ENCODE measurements at regions not wholly inside any gene's neighbourhood (a gene's known extent, or its start where the extent isn't known, plus 50 kb on each side); places are given as distances from the start of the nearest gene placed in this dataset.

DNA sequence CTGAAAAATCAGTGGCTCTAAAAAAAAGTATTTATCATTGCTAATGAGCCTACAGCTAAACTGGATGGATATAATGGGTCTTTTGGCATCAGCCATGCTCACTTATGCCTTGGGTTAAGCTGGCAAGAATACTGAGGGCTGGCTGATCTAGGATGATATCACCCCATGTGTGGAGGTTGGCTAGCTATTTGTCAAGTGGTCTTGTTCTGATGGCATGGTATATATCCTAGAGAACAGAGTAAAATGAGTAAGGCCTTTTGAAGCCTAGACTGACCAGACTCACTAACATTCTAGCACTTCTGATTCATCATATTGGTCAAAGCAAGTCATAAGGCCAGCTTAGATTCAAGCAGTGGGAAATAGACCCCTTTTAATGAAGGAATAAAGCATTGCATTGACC lies 383.0 kb downstream of the SLITRK1 start:
- no peaks in the 10 kb centered on the region for H3K27me3 ChIP-seq (ENCODE audit: control insufficient read depth, insufficient read depth, low read length)
- H3K36me3 ChIP-seq (ENCODE audit: control insufficient read depth, insufficient read depth, low read length) = no peaks in the 10 kb centered on the region
- no peak overlapping the region for H3K27ac ChIP-seq (ENCODE audit: low read length)
- no peaks in the 10 kb centered on the region for H3K9me3 ChIP-seq (ENCODE audit: control insufficient read depth, insufficient read depth, low read length)
- no peak for DNase-seq (ENCODE audit: low read depth, low spot score)
- no peaks in the 10 kb centered on the region for H3K4me1 ChIP-seq (ENCODE audit: control insufficient read depth, insufficient read depth, low read length)
- H3K4me3 ChIP-seq (ENCODE audit: low read length) = no peak overlapping the region

DNA sequence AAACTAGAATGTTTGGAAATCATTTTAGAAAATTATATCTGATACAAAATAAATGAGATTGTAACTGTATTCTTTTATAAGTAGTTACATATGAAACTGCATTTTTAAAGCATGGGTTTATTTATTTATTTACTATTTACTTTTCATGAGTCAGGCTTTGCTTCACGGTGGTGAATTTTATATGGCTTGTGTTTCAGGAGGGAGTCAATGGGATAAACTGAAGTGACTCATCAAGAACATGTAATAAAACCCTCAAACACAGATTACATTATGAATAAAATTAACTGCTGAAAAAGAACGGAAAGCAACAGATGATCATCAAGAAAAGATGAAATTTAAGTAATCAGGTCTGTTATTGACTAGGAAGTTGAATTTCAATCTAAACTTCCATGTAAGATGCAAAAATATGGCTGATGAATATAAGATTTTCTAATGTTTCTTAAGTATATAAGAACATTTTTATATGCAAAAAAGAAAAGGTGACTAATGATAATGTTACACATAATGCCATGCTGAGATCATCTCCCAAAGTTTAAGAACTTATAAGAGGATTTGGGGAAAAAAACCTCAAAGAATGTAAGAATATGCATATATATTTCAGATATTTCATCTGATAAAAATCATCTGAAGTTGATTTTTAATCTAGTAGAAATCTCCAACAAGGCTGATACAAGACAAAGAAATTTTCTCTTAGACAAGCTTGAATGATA lies 383.6 kb downstream of the SLITRK1 start:
- no CpG with 5 or more reads among the region's 2 CpGs for WGBS (ENCODE audit: insufficient coverage, insufficient read length)

DNA sequence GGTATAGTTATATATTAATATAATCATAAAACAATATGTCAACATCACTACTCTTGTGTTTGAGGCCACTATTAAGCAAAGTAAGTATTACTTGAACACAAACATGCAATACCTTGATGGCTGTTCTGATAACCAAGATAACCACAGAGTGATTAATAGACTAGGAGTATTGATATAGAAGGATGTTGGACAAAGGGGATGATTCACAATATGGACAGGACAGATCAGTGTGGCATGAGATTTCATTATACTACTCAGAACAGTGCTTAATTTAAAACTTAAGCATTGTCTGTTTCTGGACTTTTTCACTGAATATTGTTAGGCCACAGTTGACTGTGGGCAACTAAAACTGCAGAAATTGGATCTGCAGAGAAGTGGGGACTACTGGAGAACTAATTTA lies 384.2 kb downstream of the SLITRK1 start:
- Histone ChIP-seq H3K36me3 (ENCODE audit: control insufficient read depth, insufficient read depth, low read length) (no peaks in the 10 kb centered on the region), H3K27me3 (ENCODE audit: control insufficient read depth, insufficient read depth, low read length) (no peaks in the 10 kb centered on the region), H3K4me1 (ENCODE audit: control insufficient read depth, insufficient read depth, low read length) (no peaks in the 10 kb centered on the region), H3K4me3 (ENCODE audit: low read length) (no peak overlapping the region), H3K27ac (ENCODE audit: low read length) (no peak overlapping the region), H3K9me3 (ENCODE audit: control insufficient read depth, insufficient read depth, low read length) (no peaks in the 10 kb centered on the region)
- DNase-seq (ENCODE audit: low read depth, low spot score) = no peak

More for the DNA sequence above, 383.6 kb downstream of the SLITRK1 start:
- no peak for DNase-seq (ENCODE audit: low read depth, low spot score)
- Histone ChIP-seq H3K27me3 (ENCODE audit: control insufficient read depth, insufficient read depth, low read length) (no peaks in the 10 kb centered on the region), H3K36me3 (ENCODE audit: control insufficient read depth, insufficient read depth, low read length) (no peaks in the 10 kb centered on the region), H3K4me1 (ENCODE audit: control insufficient read depth, insufficient read depth, low read length) (no peaks in the 10 kb centered on the region), H3K27ac (ENCODE audit: low read length) (no peak overlapping the region), H3K9me3 (ENCODE audit: control insufficient read depth, insufficient read depth, low read length) (no peaks in the 10 kb centered on the region), H3K4me3 (ENCODE audit: low read length) (no peak overlapping the region)

DNA sequence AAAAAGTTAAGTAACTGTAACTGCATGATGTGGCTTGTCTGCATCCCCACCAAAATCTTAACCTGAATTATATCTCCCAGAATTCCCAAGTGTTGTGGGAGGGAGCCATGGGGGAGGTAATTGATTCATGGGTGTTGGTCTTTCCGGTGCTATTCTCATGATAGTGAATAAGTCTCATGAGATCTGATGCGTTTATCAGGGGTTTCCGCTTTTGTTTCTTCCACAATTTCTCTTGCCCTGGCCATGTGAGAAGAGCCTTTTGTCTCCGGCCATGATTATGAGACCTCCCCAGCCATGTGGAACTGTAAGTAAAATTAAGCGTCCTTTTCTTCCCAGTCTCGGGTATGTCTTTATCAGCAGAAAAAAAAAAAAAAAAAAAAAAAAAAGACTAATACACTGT lies 385.8 kb downstream of the SLITRK1 start:
- Histone ChIP-seq H3K27ac (ENCODE audit: low read length) (no peak overlapping the region), H3K4me1 (ENCODE audit: control insufficient read depth, insufficient read depth, low read length) (no peaks in the 10 kb centered on the region), H3K36me3 (ENCODE audit: control insufficient read depth, insufficient read depth, low read length) (no peaks in the 10 kb centered on the region), H3K27me3 (ENCODE audit: control insufficient read depth, insufficient read depth, low read length) (no peaks in the 10 kb centered on the region), H3K4me3 (ENCODE audit: low read length) (no peak overlapping the region), H3K9me3 (ENCODE audit: control insufficient read depth, insufficient read depth, low read length) (no peaks in the 10 kb centered on the region)
- DNase-seq (ENCODE audit: low read depth, low spot score) = no peak
- no CpG with 5 or more reads among the region's 6 CpGs for WGBS (ENCODE audit: insufficient coverage, insufficient read length)

DNA sequence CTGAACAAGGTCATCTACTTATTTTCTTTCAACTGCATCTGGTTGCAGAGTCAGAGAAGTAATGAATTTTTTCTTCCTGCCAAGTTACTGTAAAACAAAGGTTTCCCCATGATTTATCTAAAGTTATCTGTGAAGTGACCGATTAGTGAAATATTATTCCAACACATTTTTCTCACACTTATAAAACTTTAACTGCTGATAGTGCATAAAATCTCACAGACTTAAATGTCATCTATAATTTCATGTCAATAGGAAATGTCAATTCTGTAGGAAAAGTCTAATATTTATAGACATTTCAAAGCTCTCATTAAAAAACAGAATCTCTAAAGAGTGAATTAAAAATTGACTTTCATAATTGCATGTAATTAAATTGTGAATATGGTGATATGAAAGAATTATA lies 397.2 kb downstream of the SLITRK1 start:
- WGBS (ENCODE audit: insufficient coverage, insufficient read length) = no CpG with 5 or more reads among the region's 1 CpG
- Histone ChIP-seq H3K4me3 (ENCODE audit: low read length) (no peak overlapping the region), H3K36me3 (ENCODE audit: control insufficient read depth, insufficient read depth, low read length) (no peaks in the 10 kb centered on the region), H3K27ac (ENCODE audit: low read length) (no peak overlapping the region), H3K27me3 (ENCODE audit: control insufficient read depth, insufficient read depth, low read length) (no peaks in the 10 kb centered on the region), H3K4me1 (ENCODE audit: control insufficient read depth, insufficient read depth, low read length) (no peaks in the 10 kb centered on the region), H3K9me3 (ENCODE audit: control insufficient read depth, insufficient read depth, low read length) (no peaks in the 10 kb centered on the region)
- DNase-seq (ENCODE audit: low read depth, low spot score) = no peak

DNA sequence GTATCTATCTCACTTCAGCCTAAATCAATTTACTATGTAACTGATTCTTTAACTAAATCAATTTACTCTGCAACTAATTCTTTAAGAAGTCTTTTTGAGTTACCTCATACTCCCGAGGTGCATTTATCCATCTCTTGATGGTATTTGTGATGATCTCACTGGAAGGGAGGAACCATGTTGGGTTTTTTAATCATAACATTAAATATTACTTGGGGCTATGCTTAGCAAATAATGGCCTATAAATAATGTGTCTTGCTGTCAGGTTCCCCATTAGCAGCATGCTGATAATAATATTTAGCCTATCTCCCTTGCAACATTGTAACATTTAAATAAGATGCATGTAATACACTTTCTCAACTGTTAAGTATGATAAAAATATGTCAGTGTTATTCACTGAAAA lies 411.3 kb downstream of the SLITRK1 start:
- H3K27ac ChIP-seq (ENCODE audit: low read length) = no peak overlapping the region

DNA sequence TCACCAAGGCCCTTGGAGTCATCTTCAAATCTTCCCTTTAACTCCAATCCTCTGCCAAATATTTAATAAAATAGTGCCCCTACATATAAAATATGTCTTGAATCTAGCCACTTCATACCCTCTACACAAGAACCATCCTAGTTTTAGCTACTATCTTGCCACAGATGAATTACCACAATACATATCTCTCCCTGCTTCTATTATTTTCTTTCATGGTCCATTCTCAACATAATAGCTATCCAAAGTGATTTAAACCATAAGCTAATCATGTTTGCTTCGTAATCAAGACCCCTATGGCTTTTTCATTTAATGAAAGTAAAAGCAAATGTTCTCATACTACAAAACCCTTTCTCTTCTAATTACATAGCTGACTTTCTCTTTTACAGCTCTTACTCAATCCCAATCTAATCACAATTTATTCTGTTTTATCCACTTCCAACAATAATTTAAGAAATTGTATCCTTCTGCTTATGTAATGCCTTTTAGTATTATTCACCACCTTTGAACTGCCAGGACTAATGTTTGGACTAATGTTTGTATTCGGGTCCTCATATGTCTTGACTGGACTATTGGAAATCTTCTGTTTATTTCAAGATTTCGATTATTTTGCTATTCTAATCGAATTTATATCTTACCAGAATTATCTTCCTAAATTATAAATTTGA lies 412.0 kb downstream of the SLITRK1 start:
- DNase-seq (ENCODE audit: low read depth, low spot score) = no peak
- Histone ChIP-seq H3K4me1 (ENCODE audit: control insufficient read depth, insufficient read depth, low read length) (no peaks in the 10 kb centered on the region), H3K27ac (ENCODE audit: low read length) (no peak overlapping the region), H3K36me3 (ENCODE audit: control insufficient read depth, insufficient read depth, low read length) (no peaks in the 10 kb centered on the region), H3K27me3 (ENCODE audit: control insufficient read depth, insufficient read depth, low read length) (no peaks in the 10 kb centered on the region), H3K4me3 (ENCODE audit: low read length) (no peak overlapping the region), H3K9me3 (ENCODE audit: control insufficient read depth, insufficient read depth, low read length) (no peaks in the 10 kb centered on the region)
- no CpG with 5 or more reads among the region's 4 CpGs for WGBS (ENCODE audit: insufficient coverage, insufficient read length)

More for the DNA sequence above, 411.3 kb downstream of the SLITRK1 start:
- H3K9me3 ChIP-seq (ENCODE audit: control insufficient read depth, insufficient read depth, low read length) = no peaks in the 10 kb centered on the region
- DNase-seq (ENCODE audit: low read depth, low spot score) = no peak
- H3K36me3 ChIP-seq (ENCODE audit: control insufficient read depth, insufficient read depth, low read length) = no peaks in the 10 kb centered on the region
- H3K4me3 ChIP-seq (ENCODE audit: low read length) = no peak overlapping the region
- WGBS (ENCODE audit: insufficient coverage, insufficient read length) = no CpG with 5 or more reads among the region's 1 CpG
- no peaks in the 10 kb centered on the region for H3K27me3 ChIP-seq (ENCODE audit: control insufficient read depth, insufficient read depth, low read length)
- H3K4me1 ChIP-seq (ENCODE audit: control insufficient read depth, insufficient read depth, low read length) = no peaks in the 10 kb centered on the region

DNA sequence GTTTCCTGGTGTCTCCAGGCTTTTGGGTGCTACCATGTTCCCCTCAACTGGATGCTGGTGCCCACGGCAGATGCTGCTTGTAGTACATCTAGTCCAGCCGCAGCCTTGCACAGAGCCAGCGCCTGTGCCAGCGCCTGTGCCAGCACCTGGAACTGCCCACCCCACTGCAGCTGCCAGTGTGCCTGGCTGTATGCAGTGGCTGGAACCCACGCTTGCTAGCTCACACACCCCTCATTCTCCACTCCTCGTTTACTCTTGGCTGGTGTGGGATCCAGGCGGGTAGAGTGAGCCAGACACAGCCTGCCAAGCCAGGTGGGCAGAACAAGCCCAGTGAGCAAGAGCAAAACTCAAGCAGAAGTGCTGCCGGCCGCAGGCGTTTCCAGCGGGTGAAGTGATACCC lies 428.6 kb downstream of the SLITRK1 start:
- no peaks in the 10 kb centered on the region for H3K36me3 ChIP-seq (ENCODE audit: control insufficient read depth, insufficient read depth, low read length)
- no peak overlapping the region for H3K27ac ChIP-seq (ENCODE audit: low read length)
- H3K27me3 ChIP-seq (ENCODE audit: control insufficient read depth, insufficient read depth, low read length) = no peaks in the 10 kb centered on the region
- H3K4me3 ChIP-seq (ENCODE audit: low read length) = no peak overlapping the region
- H3K4me1 ChIP-seq (ENCODE audit: control insufficient read depth, insufficient read depth, low read length) = no peaks in the 10 kb centered on the region
- no peaks in the 10 kb centered on the region for H3K9me3 ChIP-seq (ENCODE audit: control insufficient read depth, insufficient read depth, low read length)
- no CpG with 5 or more reads among the region's 11 CpGs for WGBS (ENCODE audit: insufficient coverage, insufficient read length)
- DNase-seq (ENCODE audit: low read depth, low spot score) = no peak

DNA sequence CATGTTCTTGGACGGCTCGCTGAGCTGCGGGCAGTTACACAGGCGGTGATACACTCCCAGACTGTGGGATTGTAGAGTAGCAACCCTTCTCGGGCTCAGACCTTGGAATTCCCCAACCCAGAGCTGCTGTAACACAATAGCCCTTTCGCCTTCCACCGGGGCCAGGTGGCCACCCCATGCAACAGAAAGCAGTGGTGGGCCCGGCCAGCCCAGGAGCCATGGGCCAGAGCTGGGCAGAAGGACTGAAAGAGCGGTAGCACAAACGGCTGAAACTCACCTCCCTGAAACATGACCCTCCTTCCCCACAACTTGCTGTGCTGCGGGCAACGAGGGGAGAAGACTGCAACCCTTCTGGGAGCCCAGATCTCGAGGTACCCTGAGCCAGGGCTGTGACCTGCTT lies 429.0 kb downstream of the SLITRK1 start:
- Histone ChIP-seq H3K27ac (ENCODE audit: low read length) (no peak overlapping the region), H3K36me3 (ENCODE audit: control insufficient read depth, insufficient read depth, low read length) (no peaks in the 10 kb centered on the region), H3K4me1 (ENCODE audit: control insufficient read depth, insufficient read depth, low read length) (no peaks in the 10 kb centered on the region), H3K4me3 (ENCODE audit: low read length) (no peak overlapping the region), H3K9me3 (ENCODE audit: control insufficient read depth, insufficient read depth, low read length) (no peaks in the 10 kb centered on the region), H3K27me3 (ENCODE audit: control insufficient read depth, insufficient read depth, low read length) (no peaks in the 10 kb centered on the region)
- WGBS (ENCODE audit: insufficient coverage, insufficient read length) = no CpG with 5 or more reads among the region's 13 CpGs
- no peak for DNase-seq (ENCODE audit: low read depth, low spot score)

DNA sequence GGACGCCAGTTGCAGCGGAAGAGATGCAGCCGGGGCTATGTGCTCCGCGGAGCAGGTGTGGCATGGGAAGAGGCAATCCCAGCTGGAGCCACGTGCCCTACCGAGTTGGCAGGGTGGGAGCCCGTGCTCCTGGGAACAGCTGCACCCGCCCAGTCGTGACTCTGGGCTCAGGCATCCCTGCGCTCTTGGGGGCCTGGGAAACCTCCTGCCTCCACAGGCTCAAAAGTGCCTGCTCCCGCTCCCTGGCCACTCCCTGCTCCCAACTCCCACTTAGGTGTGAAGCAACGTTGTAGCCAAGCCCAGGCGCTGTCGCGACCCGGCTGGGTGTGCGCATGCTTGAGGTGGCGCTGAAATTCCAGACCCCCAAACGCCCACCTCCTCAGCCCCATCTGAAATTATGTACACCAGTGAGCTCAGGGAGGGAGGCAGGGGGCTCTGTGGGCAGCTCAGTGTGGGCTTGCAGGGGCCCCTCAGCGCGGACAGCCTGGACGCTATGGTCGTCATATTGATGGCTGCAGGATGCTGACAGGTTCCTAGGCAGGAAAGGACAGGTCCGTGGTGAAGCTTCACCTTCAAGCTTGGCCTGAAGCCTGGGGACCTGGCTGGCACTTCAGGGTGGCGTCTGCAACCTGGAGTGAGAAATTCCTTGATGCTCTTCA lies 429.9 kb downstream of the SLITRK1 start:
- WGBS (ENCODE audit: insufficient coverage, insufficient read length) = no CpG with 5 or more reads among the region's 26 CpGs
- Histone ChIP-seq H3K4me3 (ENCODE audit: low read length) (no peak overlapping the region), H3K27ac (ENCODE audit: low read length) (no peak overlapping the region), H3K27me3 (ENCODE audit: control insufficient read depth, insufficient read depth, low read length) (no peaks in the 10 kb centered on the region), H3K4me1 (ENCODE audit: control insufficient read depth, insufficient read depth, low read length) (no peaks in the 10 kb centered on the region), H3K9me3 (ENCODE audit: control insufficient read depth, insufficient read depth, low read length) (no peaks in the 10 kb centered on the region), H3K36me3 (ENCODE audit: control insufficient read depth, insufficient read depth, low read length) (no peaks in the 10 kb centered on the region)
- no peak for DNase-seq (ENCODE audit: low read depth, low spot score)
